ENCODE measurements at regions not wholly inside any gene's neighbourhood (a gene's known extent, or its start where the extent isn't known, plus 50 kb on each side); places are given as distances from the start of the nearest gene placed in this dataset.

DNA sequence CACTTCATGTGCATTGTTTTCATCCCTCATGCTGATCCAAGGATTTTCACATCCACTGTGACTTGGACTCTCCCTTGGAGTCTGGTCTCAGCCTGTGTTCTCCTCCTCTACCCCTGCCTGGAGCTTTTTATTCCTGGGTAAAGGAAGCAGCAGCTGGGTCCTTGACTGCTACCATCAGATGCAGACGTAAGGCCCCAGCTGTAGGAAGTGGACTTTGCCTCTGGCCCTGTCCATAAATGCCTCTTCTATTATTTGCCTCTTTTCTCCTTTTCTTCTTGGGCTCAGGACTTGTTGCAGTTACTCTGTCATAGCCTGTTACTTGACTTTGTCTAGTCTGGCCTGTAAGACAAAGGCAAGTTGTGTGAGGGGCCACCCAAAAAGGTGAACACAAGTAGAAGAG, 303.8 kb downstream of the NXPE2 start (continued):
- TF ChIP-seq, protein P1, sequence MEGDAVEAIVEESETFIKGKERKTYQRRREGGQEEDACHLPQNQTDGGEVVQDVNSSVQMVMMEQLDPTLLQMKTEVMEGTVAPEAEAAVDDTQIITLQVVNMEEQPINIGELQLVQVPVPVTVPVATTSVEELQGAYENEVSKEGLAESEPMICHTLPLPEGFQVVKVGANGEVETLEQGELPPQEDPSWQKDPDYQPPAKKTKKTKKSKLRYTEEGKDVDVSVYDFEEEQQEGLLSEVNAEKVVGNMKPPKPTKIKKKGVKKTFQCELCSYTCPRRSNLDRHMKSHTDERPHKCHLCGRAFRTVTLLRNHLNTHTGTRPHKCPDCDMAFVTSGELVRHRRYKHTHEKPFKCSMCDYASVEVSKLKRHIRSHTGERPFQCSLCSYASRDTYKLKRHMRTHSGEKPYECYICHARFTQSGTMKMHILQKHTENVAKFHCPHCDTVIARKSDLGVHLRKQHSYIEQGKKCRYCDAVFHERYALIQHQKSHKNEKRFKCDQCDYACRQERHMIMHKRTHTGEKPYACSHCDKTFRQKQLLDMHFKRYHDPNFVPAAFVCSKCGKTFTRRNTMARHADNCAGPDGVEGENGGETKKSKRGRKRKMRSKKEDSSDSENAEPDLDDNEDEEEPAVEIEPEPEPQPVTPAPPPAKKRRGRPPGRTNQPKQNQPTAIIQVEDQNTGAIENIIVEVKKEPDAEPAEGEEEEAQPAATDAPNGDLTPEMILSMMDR (IDR thresholded peaks at IDR 0.05 in 2 of 3, conservative IDR thresholded peaks at IDR 0.05 in 1 of 3; ENCODE audit: borderline replicate concordance in 1 of 3, insufficient read depth in 1 of 3, low read depth in 2 of 3, low read length in 2 of 3) = no peak
- TF ChIP-seq SP1 (IDR thresholded peaks at IDR 0.05; ENCODE audit: low read depth) = no peak
- TF ChIP-seq CEBPB (IDR thresholded peaks at IDR 0.05; ENCODE audit: low read depth) = no peak

DNA sequence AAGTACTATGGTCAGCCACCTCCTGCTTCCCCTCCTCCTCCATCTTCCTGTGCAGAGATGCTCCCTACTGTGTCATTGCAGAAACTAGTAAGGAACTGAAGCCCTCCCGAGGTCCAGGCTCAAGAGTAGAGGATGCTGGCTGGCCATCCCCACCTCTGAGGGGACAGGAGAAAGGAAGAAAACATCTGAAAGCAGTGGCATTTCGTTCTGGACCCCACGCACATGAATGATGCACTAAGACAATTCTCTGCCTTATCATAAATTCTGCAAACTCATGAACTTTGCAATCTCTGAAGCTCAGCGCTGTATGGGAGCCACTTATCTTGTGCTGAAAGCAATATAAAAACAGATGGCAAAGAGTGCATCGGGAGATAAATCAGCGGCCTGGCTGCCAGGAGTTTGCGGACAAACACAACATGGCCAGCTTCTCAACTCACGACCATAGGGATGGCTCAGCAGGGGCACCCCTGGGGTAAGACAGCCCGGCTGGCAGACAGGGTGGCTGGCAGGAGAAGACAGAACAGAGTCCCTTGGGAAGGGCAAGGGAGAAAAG, 306.4 kb downstream of the NXPE2 start:
- H3K4me2 ChIP-seq (ENCODE audit: low read length) = no peak overlapping the region
- ATAC-seq (no peak), DNase-seq (ENCODE audit: low read depth, low spot score) (no peak)
- H3K4me3 ChIP-seq (replicated peaks in 1 of 2; ENCODE audit: low read depth in 1 of 2, low read length in 2 of 2) = no peak overlapping the region
- H3K27ac ChIP-seq (ENCODE audit: low read depth, low read length) = no peak overlapping the region
- H4K20me1 ChIP-seq (ENCODE audit: insufficient read depth) = no peaks in the 10 kb centered on the region
- RAD21 ChIA-PET (ENCODE audit: low non-redundant PET in 1 of 2, low total read pairs in 2 of 2, uncharacterized antibody in 2 of 2, unreplicated experiment in 2 of 2) = no interaction called here
- POLR2A ChIA-PET = no interaction called here
- H2AFZ ChIP-seq (ENCODE audit: low read depth, low read length, poor library complexity, severe bottlenecking) = no peak overlapping the region
- no peaks in the 10 kb centered on the region for H3K9me2 ChIP-seq (ENCODE audit: insufficient read depth)
- BruUV-seq (replicated peaks) = no TSS peak
- intact Hi-C loops (cut with micrococcal nuclease) = no loop called here
- H3K4me1 ChIP-seq (ENCODE audit: control insufficient read depth in 1 of 2, insufficient read depth in 2 of 2, low read length in 2 of 2) = no peaks in the 10 kb centered on the region
- H3K79me2 ChIP-seq (ENCODE audit: insufficient read depth, low read length) = no peaks in the 10 kb centered on the region
- TF ChIP-seq, protein P1 (IDR thresholded peaks at IDR 0.05 in 2 of 3, conservative IDR thresholded peaks at IDR 0.05 in 1 of 3; ENCODE audit: borderline replicate concordance in 1 of 3, insufficient read depth in 1 of 3, low read depth in 2 of 3, low read length in 2 of 3) = no peak
- TF ChIP-seq YY1 (IDR thresholded peaks at IDR 0.05; ENCODE audit: extremely low read depth, insufficient replicate concordance, low read depth, low read length) = no peak
- no peak for TF ChIP-seq SP1 (IDR thresholded peaks at IDR 0.05; ENCODE audit: low read depth)
- TF ChIP-seq, protein P2, sequence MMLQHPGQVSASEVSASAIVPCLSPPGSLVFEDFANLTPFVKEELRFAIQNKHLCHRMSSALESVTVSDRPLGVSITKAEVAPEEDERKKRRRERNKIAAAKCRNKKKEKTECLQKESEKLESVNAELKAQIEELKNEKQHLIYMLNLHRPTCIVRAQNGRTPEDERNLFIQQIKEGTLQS (IDR thresholded peaks at IDR 0.05) = no peak
- no peak for TF ChIP-seq CEBPB (IDR thresholded peaks at IDR 0.05; ENCODE audit: low read depth)
- TF ChIP-seq POLR2A (IDR thresholded peaks at IDR 0.05; ENCODE audit: borderline replicate concordance, extremely low read depth, insufficient read depth, insufficient read length) = no peak
- TF ChIP-seq SIN3A (IDR thresholded peaks at IDR 0.05; ENCODE audit: low read depth) = no peak
- no peak for TF ChIP-seq ZFX (IDR thresholded peaks at IDR 0.05)
- TF ChIP-seq EZH2 (IDR thresholded peaks at IDR 0.05) = no peak
- TF ChIP-seq ZNF274 (IDR thresholded peaks at IDR 0.05; ENCODE audit: low read depth, low read length) = no peak
- TF ChIP-seq CBX3 (IDR thresholded peaks at IDR 0.05; ENCODE audit: low read depth) = no peak
- no peak for TF ChIP-seq RAD21 (IDR thresholded peaks at IDR 0.05; ENCODE audit: low read depth)
- no peaks in the 10 kb centered on the region for H3K36me3 ChIP-seq (ENCODE audit: control insufficient read depth in 1 of 2, insufficient read depth in 2 of 2, low read length in 2 of 2)
- peaks cover 0 to 7% of the 10 kb centered on the region in 2 experiments; a peak in 2 of 4 replicates for H3K9me3 ChIP-seq (ENCODE audit: control insufficient read depth in 1 of 2, insufficient read depth in 1 of 2, low read depth in 1 of 2, low read length in 2 of 2)
- H3K27me3 ChIP-seq (ENCODE audit: insufficient read depth, low read length) = no peaks in the 10 kb centered on the region
- CTCF ChIA-PET = no interaction called here
- H3K9ac ChIP-seq (ENCODE audit: low read length) = no peak overlapping the region

All from HCT116 (cell line).